Activated T-cell treated with anti-CD3 and anti-CD28 coated beads for 48 hours (primary cell): ENCODE measurements at regions not wholly inside any gene's neighbourhood (a gene's known extent, or its start where the extent isn't known, plus 50 kb on each side); places are given as distances from the start of the nearest gene placed in this dataset.

Source experiments
- DNase-seq: peaks from one replicate; pipeline ENCODE4 v3.0.0-alpha.2; 2020; ENCODE audit warnings: low read depth

DNA sequence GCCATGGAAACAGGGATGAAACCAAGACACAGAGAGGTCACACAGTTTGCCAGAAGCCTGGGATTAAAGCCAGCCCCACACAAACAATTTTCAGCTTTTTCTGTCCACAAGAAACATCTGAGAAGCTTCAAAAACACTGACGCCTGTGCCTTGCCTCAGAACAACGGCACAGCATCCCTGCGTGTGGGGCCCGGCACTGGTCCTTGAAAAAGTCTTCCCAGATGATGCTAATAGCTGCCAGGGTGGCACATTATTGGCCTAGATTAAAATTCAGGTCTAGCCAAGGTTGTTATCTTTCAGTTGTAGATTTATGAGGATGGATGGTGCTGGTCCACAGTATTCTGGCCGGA is 321.4 kb downstream of the HAPSTR1 start:
- DNase-seq: no peak

DNA sequence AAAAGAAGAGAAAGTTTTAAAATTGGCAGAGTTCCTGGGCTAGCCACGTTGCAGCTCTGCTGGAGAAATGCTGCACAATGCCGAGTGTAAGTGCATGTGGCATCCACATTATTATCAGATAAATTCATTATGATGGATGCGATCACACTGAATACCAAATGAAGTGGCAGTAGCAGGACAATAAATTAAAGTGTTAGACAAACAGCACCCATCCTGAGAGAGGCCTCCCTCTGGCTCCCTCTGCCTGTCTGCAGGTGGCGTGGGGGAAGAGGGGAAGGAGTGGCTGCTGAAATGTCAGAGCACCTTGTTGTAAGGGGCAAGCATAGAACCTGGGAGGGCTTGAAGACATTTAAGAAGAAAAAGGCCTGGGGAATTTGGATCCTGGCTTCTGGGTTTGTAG is 324.1 kb downstream of the HAPSTR1 start:
- no peak for DNase-seq

- DNase-seq: no peak
These were observed 326.5 kb downstream of the HAPSTR1 start for GRCh38 chr16:9417898-9418297.

- DNase-seq: no peak
These were observed 327.7 kb downstream of the HAPSTR1 start for GRCh38 chr16:9419161-9419560.

- DNase-seq: no peak
These were observed 331.5 kb downstream of the HAPSTR1 start for GRCh38 chr16:9422762-9423513.

DNA sequence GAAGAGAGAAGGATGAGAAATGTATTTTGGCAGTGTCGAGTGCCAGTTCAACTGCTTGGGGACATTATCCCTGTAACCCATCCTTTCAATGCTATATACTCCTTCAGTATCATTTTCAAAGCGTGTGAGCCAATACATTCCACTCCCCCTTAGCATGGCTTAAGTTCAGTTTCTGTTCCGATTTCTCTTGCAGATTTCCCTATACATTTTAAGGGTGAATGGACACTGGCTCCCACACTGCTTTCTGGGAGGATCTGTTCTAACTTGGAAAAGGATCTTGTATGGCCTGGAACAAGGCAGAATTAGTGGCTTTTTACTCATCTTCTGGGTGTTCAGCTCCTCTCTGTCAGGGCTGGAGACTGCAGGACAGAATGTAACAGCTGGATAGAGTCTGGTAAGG is 333.8 kb downstream of the HAPSTR1 start:
- DNase-seq: no peak

GRCh38 chr16:9428355-9429005 is 337.0 kb downstream of the HAPSTR1 start:
- DNase-seq: no peak

DNA sequence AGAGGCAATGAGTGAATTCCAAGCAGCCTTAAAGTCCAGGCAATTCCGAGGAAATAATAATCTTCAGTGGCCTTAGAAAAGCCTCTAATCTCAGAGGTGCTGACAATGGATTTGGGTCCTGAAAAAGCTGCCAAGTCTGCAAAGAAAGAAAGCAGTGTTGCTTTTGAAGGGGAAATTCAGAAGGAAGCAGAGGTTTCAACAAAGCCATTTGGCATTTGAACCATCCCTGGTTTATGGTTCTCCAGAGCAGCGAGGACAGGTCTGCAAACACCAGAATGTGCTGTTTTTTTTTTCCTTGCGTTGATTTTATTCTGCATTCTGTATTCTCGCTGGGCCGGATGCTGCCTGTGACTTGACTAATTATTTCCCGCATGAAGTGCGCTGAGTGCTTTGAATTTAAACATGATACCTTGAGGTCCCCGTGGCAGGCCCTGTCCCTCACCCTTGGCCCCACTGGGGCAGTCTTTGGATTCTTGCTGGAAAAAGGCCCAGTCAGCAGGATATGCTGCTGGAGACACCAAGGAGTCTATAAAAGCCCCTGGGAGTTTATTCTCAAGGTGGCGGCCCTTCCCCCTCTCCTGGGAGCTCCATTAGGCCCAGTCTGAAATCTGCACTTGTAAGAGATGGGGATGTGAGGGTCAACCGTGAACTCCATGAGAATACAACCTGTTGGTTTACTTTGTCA is 338.3 kb downstream of the HAPSTR1 start:
- DNase-seq: no peak

GRCh38 chr16:9434659-9435058 is 343.2 kb downstream of the HAPSTR1 start:
- no peak for DNase-seq

DNA sequence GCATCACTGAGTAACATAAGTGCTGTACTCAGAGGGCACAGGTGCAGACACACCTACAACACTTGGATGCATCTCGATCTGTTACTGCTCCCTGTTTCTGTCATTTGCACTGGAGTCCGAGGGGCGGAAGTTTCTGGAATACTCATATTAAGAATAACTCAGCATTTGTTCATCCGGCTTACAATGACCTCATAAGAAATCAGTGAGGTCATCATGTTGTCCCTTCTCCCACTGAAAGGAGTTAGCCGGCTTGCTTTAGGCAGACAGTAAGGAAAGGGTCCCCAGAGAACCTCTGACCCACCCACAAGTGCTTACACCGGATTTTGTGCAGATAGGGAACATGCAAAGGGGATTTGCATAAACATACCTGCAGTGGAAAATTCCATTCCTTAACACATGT is 344.7 kb downstream of the HAPSTR1 start:
- no peak for DNase-seq

GRCh38 chr16:9437115-9437514 is 345.7 kb downstream of the HAPSTR1 start:
- DNase-seq: no peak

GRCh38 chr16:9438991-9439390 is 347.5 kb downstream of the HAPSTR1 start:
- no peak for DNase-seq

DNA sequence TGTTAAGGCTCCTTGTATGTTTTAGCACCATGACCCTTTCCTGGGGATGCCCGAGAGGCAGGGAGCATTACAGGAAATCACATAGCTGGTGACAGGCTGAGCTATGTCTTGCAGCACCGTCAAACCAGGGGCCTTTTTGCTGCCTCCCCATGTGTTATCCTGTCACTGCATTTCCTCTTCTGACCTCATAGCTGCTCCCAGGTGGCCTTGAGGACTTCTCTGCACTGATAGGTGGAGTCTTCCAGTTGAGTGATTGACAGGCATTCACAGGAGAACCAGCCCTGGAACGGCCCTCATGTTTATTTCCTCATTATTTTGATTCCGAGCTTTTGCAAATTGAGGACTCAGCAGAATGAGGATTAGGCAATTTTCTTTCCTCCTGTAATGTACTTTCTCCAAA is 349.6 kb downstream of the HAPSTR1 start:
- no peak for DNase-seq

DNA sequence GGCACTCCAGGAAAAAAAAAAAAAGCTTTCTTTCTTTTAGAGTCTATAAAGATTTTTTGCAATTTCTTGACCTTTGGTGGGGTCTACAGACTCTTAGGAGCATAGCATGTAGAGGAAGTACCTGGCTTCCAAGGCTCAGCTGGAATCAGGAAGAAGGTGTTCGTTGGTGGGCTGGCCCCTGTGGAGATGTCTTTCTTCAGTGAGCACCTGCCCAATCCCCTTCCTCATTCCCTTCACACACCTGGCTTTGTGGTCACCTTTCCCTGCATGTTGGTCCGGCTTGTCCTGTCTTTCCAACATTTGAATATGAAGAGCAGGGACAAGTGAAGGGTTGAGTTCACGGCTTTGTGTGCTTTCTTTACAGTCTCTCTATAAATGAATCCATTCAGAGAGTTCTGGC is 352.4 kb downstream of the HAPSTR1 start:
- DNase-seq: no peak

DNA sequence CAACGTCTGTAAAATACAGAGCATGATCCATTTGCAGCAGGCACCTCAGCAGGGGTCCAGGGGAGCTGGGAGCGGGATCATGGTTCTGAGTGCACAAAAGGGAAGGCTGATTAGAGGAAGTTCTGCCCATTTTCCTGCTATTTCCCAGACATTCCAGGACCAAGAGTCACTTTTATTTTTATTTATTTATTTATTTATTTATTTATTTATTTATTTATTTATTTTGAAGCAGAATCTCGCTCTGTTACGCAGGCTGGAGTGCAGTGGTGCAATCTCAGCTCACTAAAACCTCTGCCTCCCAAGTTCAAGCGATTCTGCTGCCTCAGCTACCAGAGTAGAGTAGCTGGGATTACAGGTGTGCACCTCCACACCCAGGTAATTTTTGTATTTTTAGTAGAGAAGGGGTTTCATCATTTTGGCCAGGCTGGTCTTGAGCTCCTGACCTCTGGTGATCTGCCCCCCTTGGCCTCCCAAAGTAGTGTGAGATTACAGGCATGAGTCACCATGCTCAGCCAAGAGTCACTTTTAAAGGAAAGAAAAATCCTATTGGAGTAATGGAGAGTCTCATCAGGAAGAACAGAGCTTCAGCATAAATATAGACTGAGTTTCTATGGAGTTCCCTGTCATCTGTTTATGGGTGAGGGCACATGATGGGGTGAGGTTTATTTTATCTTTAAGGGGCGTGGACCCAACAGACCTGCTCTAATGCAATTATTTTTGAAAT is 355.2 kb downstream of the HAPSTR1 start:
- no peak for DNase-seq

DNA sequence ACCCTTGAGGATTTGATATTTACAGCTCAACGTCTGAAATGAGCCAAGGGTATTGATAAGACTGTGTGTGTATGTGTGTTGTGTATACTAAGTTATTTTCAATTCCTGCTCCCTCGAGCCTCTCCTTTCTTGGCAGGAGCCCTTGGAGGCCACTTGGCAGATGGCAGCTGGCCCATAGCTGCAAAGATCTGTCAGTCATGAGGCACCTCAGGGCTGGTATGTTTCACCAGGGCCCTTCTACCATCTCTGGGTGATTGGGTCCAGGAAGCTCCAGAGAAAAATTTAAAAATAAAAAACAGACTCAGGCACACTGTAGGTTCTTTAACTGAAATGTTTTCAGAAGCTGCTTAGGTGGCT is 355.7 kb downstream of the HAPSTR1 start:
- no peak for DNase-seq

DNA sequence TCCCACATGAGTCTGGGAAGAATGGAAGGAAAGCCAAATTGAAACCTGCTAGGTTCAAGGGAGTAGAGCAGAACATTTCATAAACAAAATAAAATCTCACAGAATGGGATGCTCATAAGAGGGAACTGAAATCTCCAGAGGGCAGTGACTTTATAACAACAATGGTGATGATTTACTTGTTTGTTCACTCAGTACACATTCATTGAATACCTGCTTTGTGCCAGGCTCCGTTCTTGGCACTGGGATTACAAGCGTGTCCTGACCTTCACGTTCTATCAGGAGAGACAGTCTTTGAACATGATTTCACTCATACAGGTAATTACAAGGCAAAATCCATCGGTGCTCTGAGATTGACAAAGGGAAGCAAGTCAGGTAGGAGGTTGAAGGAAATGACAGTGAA is 356.3 kb downstream of the HAPSTR1 start:
- no peak for DNase-seq

DNA sequence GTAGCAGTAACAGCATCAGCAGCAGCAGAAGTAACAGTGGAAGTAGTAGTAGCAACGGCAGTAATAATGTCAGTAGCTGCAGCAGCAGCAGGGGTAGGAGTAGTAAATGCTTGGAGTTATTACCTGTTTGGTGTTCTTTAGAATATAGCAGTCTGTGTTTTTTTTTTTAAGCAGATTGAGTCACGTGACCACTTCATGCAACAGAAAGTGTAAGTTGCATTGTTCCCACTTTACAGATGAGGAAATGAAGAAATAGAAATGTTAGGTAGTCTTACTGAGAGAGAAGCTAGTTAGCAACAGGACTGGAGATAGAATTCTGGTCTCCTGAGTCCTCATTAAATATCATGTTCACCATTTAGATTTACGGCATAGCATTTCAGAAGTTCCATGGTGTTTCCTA is 358.2 kb downstream of the HAPSTR1 start:
- no peak for DNase-seq

GRCh38 chr16:9457215-9457614 is 365.8 kb downstream of the HAPSTR1 start:
- no peak for DNase-seq

GRCh38 chr16:9458816-9459215 is 367.4 kb downstream of the HAPSTR1 start:
- DNase-seq: no peak

DNA sequence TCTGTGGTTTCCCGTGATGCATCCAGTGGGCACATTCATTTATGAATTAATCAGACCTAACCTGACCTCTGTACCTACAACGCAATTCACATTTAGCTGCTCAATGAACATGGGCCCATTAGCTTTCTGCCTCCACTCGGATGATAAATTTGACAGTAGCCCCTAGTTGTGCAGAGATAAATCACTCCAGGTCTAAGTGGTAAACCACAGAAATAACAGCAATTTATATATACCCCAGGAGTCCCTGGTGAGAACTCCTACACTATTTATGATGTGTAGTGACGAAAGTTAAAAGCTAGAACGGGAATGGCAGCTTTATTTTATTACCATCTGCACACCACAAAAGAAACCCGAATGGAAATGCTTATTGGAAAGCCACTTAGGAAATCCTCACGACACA is 371.5 kb downstream of the HAPSTR1 start:
- DNase-seq: no peak

- DNase-seq: no peak
These were observed 372.0 kb downstream of the HAPSTR1 start for GRCh38 chr16:9463461-9463860.

GRCh38 chr16:9465161-9465560 is 373.7 kb downstream of the HAPSTR1 start:
- DNase-seq: no peak
